ENCODE measurements at regions not wholly inside any gene's neighbourhood (a gene's known extent, or its start where the extent isn't known, plus 50 kb on each side); places are given as distances from the start of the nearest gene placed in this dataset.

DNA sequence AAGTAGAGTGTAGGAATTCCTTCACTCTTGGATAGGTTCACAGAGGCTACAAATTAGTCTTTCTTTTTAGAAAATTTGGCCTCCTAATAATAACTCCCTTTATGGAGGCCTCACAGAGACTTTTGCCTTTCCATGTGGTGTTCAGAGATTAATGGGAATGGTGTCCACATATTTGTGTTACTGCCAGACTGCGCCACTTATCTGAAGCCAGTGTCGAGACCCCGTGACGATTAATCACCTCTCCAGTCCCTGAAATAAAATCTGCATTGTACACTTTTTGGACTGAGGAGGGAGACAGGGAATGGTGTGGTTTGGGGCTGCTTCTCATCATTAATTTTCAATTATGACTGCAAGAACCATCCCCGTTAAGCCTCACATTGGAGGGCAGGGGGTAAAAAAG, 980.5 kb downstream of the FLRT2 start:
- Histone ChIP-seq H3K27me3 (replicated peaks; ENCODE audit: insufficient read depth, low read depth, low read length, poor library complexity) (no peaks in the 10 kb centered on the region), H3K4me1 (ENCODE audit: insufficient read depth, low read length, poor library complexity, severe bottlenecking) (peaks cover 43% of the 10 kb centered on the region), H3K9me3 (ENCODE audit: low read depth, low read length, poor library complexity, severe bottlenecking) (no peaks in the 10 kb centered on the region), H3K36me3 (ENCODE audit: insufficient read depth, low read length, poor library complexity, severe bottlenecking) (no peaks in the 10 kb centered on the region), H3K27ac (ENCODE audit: low read depth, low read length, poor library complexity, severe bottlenecking) (peak overlapping the region; percentile 89), H3K4me3 (ENCODE audit: low read depth, low read length, poor library complexity, severe bottlenecking) (no peak overlapping the region)
- DNase-seq (ENCODE audit: low spot score): no peak
- intact Hi-C loops (cut with micrococcal nuclease; ENCODE audit: unreplicated experiment): loop anchor here (5.0 kb wide), 3 partner anchors 142 to 492 kb away; no protein-coding TSS in a partner anchor
- no TSS peak for BruUV-seq (replicated peaks)
- ChIA-PET CTCF (no interaction called here), POLR2A (ENCODE audit: low non-redundant PET) (no interaction called here)
- TF ChIP-seq, protein P1, sequence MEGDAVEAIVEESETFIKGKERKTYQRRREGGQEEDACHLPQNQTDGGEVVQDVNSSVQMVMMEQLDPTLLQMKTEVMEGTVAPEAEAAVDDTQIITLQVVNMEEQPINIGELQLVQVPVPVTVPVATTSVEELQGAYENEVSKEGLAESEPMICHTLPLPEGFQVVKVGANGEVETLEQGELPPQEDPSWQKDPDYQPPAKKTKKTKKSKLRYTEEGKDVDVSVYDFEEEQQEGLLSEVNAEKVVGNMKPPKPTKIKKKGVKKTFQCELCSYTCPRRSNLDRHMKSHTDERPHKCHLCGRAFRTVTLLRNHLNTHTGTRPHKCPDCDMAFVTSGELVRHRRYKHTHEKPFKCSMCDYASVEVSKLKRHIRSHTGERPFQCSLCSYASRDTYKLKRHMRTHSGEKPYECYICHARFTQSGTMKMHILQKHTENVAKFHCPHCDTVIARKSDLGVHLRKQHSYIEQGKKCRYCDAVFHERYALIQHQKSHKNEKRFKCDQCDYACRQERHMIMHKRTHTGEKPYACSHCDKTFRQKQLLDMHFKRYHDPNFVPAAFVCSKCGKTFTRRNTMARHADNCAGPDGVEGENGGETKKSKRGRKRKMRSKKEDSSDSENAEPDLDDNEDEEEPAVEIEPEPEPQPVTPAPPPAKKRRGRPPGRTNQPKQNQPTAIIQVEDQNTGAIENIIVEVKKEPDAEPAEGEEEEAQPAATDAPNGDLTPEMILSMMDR (conservative IDR thresholded peaks at IDR 0.05; ENCODE audit: low read depth, low read length): no peak
- TF ChIP-seq EZH2 (IDR thresholded peaks at IDR 0.05; ENCODE audit: borderline replicate concordance, low read depth, low read length, poor library complexity, severe bottlenecking): no peak

- H3K27ac ChIP-seq (ENCODE audit: low read depth, low read length, poor library complexity, severe bottlenecking): no peak overlapping the region
- BruUV-seq (replicated peaks): no TSS peak
- H3K36me3 ChIP-seq (ENCODE audit: insufficient read depth, low read length, poor library complexity, severe bottlenecking): peaks cover 4% of the 10 kb centered on the region
- no peaks in the 10 kb centered on the region for H3K27me3 ChIP-seq (replicated peaks; ENCODE audit: insufficient read depth, low read depth, low read length, poor library complexity)
- no peak overlapping the region for H3K4me3 ChIP-seq (ENCODE audit: low read depth, low read length, poor library complexity, severe bottlenecking)
- DNase-seq (ENCODE audit: low spot score): no peak
- H3K9me3 ChIP-seq (ENCODE audit: low read depth, low read length, poor library complexity, severe bottlenecking): no peaks in the 10 kb centered on the region
- POLR2A ChIA-PET (ENCODE audit: low non-redundant PET): no interaction called here
- TF ChIP-seq EZH2 (IDR thresholded peaks at IDR 0.05; ENCODE audit: borderline replicate concordance, low read depth, low read length, poor library complexity, severe bottlenecking): no peak
- TF ChIP-seq, protein P1 (conservative IDR thresholded peaks at IDR 0.05; ENCODE audit: low read depth, low read length): no peak
- CTCF ChIA-PET: no interaction called here
- H3K4me1 ChIP-seq (ENCODE audit: insufficient read depth, low read length, poor library complexity, severe bottlenecking): no peaks in the 10 kb centered on the region
- intact Hi-C loops (cut with micrococcal nuclease; ENCODE audit: unreplicated experiment): no loop called here
Measured at GRCh38 chr14:86505808-86506207, 975.9 kb downstream of the FLRT2 start.

DNA sequence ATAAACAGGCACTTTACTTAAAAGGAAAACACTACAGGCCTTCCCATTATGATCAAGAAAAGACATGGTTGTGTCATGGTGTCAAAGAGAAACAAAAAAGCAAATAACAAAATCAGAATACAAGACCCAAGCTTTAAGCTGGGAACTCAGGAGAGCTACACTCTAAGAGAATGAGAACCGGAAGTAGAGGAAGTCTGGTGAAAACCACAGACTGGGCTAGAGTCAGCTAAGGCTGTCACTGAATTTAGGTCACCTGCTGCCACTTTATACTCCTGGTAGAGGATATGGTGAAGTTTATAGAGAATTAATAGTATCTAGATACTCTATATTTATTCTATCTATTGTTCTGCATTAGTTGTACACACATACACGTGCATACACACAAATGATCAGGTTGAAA, 971.7 kb downstream of the FLRT2 start:
- CTCF ChIA-PET: no interaction called here
- no peaks in the 10 kb centered on the region for H3K27me3 ChIP-seq (replicated peaks; ENCODE audit: insufficient read depth, low read depth, low read length, poor library complexity)

More for the DNA sequence above, 971.7 kb downstream of the FLRT2 start:
- intact Hi-C loops (cut with micrococcal nuclease; ENCODE audit: unreplicated experiment): no loop called here
- no peak for DNase-seq (ENCODE audit: low spot score)
- Histone ChIP-seq H3K4me3 (ENCODE audit: low read depth, low read length, poor library complexity, severe bottlenecking) (no peak overlapping the region), H3K4me1 (ENCODE audit: insufficient read depth, low read length, poor library complexity, severe bottlenecking) (no peaks in the 10 kb centered on the region), H3K27ac (ENCODE audit: low read depth, low read length, poor library complexity, severe bottlenecking) (no peak overlapping the region), H3K9me3 (ENCODE audit: low read depth, low read length, poor library complexity, severe bottlenecking) (peaks cover 5% of the 10 kb centered on the region), H3K36me3 (ENCODE audit: insufficient read depth, low read length, poor library complexity, severe bottlenecking) (peaks cover 4% of the 10 kb centered on the region)
- BruUV-seq (replicated peaks): no TSS peak
- no peak for TF ChIP-seq EZH2 (IDR thresholded peaks at IDR 0.05; ENCODE audit: borderline replicate concordance, low read depth, low read length, poor library complexity, severe bottlenecking)
- TF ChIP-seq, protein P1 (conservative IDR thresholded peaks at IDR 0.05; ENCODE audit: low read depth, low read length): no peak
- POLR2A ChIA-PET (ENCODE audit: low non-redundant PET): no interaction called here
